ENCODE measurements at regions not wholly inside any gene's neighbourhood (a gene's known extent, or its start where the extent isn't known, plus 50 kb on each side); places are given as distances from the start of the nearest gene placed in this dataset.

DNA sequence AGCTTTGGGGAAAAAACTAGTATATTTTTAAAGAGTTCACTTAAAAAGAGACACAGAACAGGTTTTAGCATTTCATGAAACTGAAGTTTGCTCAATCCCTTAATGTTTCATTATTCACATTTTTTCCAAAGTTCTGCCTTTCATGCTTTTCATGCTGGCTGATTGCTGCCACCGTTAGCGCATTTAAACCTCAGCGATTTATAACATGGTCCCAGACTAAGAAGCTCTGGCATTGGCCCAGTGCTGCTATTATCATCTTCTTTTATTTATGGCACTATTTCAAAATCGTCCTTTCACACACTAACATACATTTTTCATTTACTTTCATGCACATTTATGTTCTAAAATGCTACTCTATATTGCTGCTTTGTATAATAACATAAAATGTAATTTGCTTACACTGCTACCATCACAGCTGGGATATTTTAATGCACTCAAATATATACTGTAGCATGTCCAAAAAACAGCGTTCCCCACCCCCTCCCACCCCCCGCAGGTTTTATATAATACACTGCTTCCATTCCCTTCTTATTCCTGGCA lies 141.9 kb downstream of the MPP7 start:
- no peak for TF ChIP-seq CTCF (IDR thresholded peaks at IDR 0.05; ENCODE audit: borderline replicate concordance, insufficient read depth, low read depth, low read length)
- H3K4me3 ChIP-seq (ENCODE audit: low read depth, low read length): no peak overlapping the region

- no peak overlapping the region for H3K4me3 ChIP-seq (ENCODE audit: low read depth, low read length)
- TF ChIP-seq CTCF (IDR thresholded peaks at IDR 0.05; ENCODE audit: borderline replicate concordance, insufficient read depth, low read depth, low read length): no peak
These were observed 145.5 kb downstream of the MPP7 start for GRCh38 chr10:28157379-28157778.

GRCh38 chr10:28155726-28156125 lies 147.1 kb downstream of the MPP7 start:
- H3K4me3 ChIP-seq (ENCODE audit: low read depth, low read length): no peak overlapping the region
- no peak for TF ChIP-seq CTCF (IDR thresholded peaks at IDR 0.05; ENCODE audit: borderline replicate concordance, insufficient read depth, low read depth, low read length)

- no peak overlapping the region for H3K4me3 ChIP-seq (ENCODE audit: low read depth, low read length)
- no peak for TF ChIP-seq CTCF (IDR thresholded peaks at IDR 0.05; ENCODE audit: borderline replicate concordance, insufficient read depth, low read depth, low read length)
These were observed 151.2 kb downstream of the MPP7 start for GRCh38 chr10:28151636-28152035.

DNA sequence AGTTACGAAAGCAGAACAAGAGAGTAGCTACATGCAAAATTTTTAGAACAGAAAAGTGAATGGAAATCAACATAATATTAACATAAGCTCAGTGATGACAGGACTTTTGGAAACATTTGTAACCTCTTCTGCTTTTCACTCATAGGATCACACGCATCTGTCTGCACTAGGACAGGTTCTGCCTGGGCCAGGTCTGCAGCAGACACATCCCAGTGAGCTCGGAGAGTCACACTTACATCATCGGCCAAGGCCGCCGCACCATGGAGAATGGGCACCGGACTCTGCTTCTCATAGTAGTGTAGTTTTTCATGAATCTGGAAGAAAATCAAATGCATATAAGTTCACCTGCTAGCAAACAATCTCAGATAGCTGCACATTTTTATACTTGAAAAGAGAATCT lies 150.9 kb upstream of the ODAD2 start:
- no peak for TF ChIP-seq CTCF (IDR thresholded peaks at IDR 0.05; ENCODE audit: borderline replicate concordance, insufficient read depth, low read depth, low read length)
- H3K4me3 ChIP-seq (ENCODE audit: low read depth, low read length): no peak overlapping the region

GRCh38 chr10:28147706-28148105 lies 148.8 kb upstream of the ODAD2 start:
- H3K4me3 ChIP-seq (ENCODE audit: low read depth, low read length): no peak overlapping the region
- TF ChIP-seq CTCF (IDR thresholded peaks at IDR 0.05; ENCODE audit: borderline replicate concordance, insufficient read depth, low read depth, low read length): no peak

- H3K4me3 ChIP-seq (ENCODE audit: low read depth, low read length): no peak overlapping the region
- TF ChIP-seq CTCF (IDR thresholded peaks at IDR 0.05; ENCODE audit: borderline replicate concordance, insufficient read depth, low read depth, low read length): no peak
These were observed 140.3 kb upstream of the ODAD2 start for GRCh38 chr10:28139138-28139537.
